AG04449 (cell line): ENCODE measurements at regions not wholly inside any gene's neighbourhood (a gene's known extent, or its start where the extent isn't known, plus 50 kb on each side); places are given as distances from the start of the nearest gene placed in this dataset.

ENCODE experiments used
- CTCF ChIA-PET: fragments of 350-600 bp; formaldehyde crosslinking; extraction: SDS; loops from one replicate; lab custom pipeline; 2021; ENCODE audit warnings: antibody characterized with exemption; lab: Yijun Ruan, JAX
- POLR2A ChIA-PET: fragments of 400-600, 350-600 bp; formaldehyde crosslinking; extraction: SDS; loops from one replicate; lab custom pipeline; 2020; ENCODE audit warnings: antibody characterized with exemption, inconsistent platforms; lab: Yijun Ruan, JAX
- DNase-seq: peaks from one replicate; pipeline ENCODE4 v3.0.0-alpha.2; 2010; ENCODE audit warnings: low read depth, low spot score
- H3K4me3 ChIP-seq: 2 replicates; pipeline ENCODE4 v1.5.1; 2011; ENCODE audit warnings: low read depth, mild to moderate bottlenecking, control low read depth, low read length
- TF ChIP-seq, protein P1 (sequence below): IDR thresholded peaks from one replicate; pipeline ENCODE4 v1.5.1; 2011; ENCODE audit warnings: mild to moderate bottlenecking, moderate library complexity, low read length, control low read depth, inconsistent platforms; ENCODE audit not compliant: insufficient read depth; ENCODE audit errors: missing control alignments

GRCh38 chr18:77990901-77991300, 741.3 kb downstream of the GALR1 start:
- no peak for DNase-seq
- POLR2A ChIA-PET = no interaction called here
- H3K4me3 ChIP-seq = no peak overlapping the region
- TF ChIP-seq, protein P1, sequence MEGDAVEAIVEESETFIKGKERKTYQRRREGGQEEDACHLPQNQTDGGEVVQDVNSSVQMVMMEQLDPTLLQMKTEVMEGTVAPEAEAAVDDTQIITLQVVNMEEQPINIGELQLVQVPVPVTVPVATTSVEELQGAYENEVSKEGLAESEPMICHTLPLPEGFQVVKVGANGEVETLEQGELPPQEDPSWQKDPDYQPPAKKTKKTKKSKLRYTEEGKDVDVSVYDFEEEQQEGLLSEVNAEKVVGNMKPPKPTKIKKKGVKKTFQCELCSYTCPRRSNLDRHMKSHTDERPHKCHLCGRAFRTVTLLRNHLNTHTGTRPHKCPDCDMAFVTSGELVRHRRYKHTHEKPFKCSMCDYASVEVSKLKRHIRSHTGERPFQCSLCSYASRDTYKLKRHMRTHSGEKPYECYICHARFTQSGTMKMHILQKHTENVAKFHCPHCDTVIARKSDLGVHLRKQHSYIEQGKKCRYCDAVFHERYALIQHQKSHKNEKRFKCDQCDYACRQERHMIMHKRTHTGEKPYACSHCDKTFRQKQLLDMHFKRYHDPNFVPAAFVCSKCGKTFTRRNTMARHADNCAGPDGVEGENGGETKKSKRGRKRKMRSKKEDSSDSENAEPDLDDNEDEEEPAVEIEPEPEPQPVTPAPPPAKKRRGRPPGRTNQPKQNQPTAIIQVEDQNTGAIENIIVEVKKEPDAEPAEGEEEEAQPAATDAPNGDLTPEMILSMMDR = no peak
- CTCF ChIA-PET = no interaction called here

- TF ChIP-seq, protein P1 = no peak
- no peak for DNase-seq
- ChIA-PET POLR2A (no interaction called here), CTCF (no interaction called here)
- no peak overlapping the region for H3K4me3 ChIP-seq
Measured at GRCh38 chr18:77992057-77992456, 742.4 kb downstream of the GALR1 start.

- CTCF ChIA-PET = no interaction called here
- TF ChIP-seq, protein P1 = no peak
- H3K4me3 ChIP-seq = no peak overlapping the region
- no peak for DNase-seq
- POLR2A ChIA-PET = no interaction called here
Measured at GRCh38 chr18:77993188-77993981, 743.7 kb downstream of the GALR1 start.

DNA sequence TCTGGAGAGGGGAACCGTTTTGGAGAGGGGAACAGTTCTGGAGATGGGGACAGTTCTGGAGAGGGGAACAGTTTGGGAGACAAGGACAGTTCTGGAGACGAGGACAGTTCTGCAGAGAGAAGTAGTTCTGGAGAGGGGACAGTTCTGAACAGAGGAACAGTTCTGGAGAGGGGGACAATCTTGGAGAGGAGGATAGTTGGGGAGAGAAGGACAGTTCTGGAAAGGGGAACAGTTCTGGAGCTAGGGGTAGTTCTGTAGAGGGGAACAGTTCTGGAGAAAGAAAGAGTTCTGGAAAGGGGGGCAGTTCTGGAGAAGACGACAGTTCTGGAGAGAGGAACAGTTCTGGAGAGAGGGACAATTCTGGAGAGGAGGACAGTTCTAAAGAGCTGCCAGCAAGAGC, 745.9 kb downstream of the GALR1 start:
- H3K4me3 ChIP-seq = no peak overlapping the region
- CTCF ChIA-PET = no interaction called here
- TF ChIP-seq, protein P1 = no peak
- no peak for DNase-seq
- POLR2A ChIA-PET = no interaction called here

DNA sequence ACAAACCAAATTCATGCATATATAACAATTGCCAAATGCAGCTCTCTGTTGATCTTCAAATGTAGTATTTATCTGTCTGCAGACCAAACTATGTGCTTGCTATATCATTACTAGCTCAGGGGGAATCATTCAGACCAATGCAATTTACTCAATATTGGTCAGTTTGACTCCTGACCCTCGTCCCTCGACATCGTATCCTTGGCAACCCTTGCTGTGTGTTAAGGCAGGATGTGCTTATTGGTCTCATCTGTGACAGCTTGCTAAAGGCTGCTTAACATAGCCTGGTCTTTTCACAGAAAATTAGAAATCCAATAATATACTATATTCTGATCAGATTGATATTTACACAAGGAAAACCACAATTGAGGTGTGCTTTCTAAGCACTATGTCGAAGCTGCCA, 747.1 kb downstream of the GALR1 start:
- no peak overlapping the region for H3K4me3 ChIP-seq
- ChIA-PET CTCF (no interaction called here), POLR2A (no interaction called here)
- DNase-seq = no peak
- TF ChIP-seq, protein P1 = no peak

DNA sequence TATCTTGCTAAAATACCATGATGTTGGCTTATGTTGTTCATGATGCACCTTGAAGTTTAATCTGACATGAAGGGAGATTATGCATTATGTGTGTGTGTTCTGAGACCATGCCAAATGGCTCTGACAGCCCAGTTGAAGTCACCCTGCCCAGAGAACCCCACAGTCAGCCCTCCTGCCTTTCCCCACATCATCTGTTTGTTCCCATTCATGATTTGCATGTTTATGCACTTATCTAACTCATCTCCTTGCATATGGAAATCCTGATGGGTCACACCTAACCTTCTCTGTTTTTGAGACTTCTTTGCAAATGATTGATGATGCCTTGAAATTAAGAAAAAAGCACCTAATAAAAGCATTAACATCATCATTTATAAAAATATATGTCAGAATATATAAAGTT, 752.2 kb downstream of the GALR1 start:
- TF ChIP-seq, protein P1 = no peak
- POLR2A ChIA-PET = no interaction called here
- no peak for DNase-seq
- no peak overlapping the region for H3K4me3 ChIP-seq
- CTCF ChIA-PET = no interaction called here
